ENCODE measurements at regions not wholly inside any gene's neighbourhood (a gene's known extent, or its start where the extent isn't known, plus 50 kb on each side); places are given as distances from the start of the nearest gene placed in this dataset.

GRCh38 chr4:185938654-185939053 lies 126.7 kb upstream of the SORBS2 start:
- H3K27me3 ChIP-seq (ENCODE audit: insufficient read depth, low read length) = no peaks in the 10 kb centered on the region; the same call in 1 of the 2 replicates
- no peak overlapping the region for H3K4me3 ChIP-seq (ENCODE audit: low read depth, low read length, poor library complexity, severe bottlenecking)
- H3K27ac ChIP-seq (ENCODE audit: low read depth, low read length, poor library complexity, severe bottlenecking) = no peak overlapping the region
- peaks cover 3% of the 10 kb centered on the region for H3K4me1 ChIP-seq (ENCODE audit: insufficient read depth, low read length, severe bottlenecking)
- TF ChIP-seq CTCF (IDR thresholded peaks at IDR 0.05; ENCODE audit: low read length) (no peak), EZH2 (IDR thresholded peaks at IDR 0.05; ENCODE audit: borderline replicate concordance, low read length) (no peak)
- no peak overlapping the region for H2AFZ ChIP-seq (ENCODE audit: low read length)
- no peaks in the 10 kb centered on the region for H3F3A ChIP-seq (ENCODE audit: insufficient read depth, low read length)
- no peaks in the 10 kb centered on the region for H3K9me3 ChIP-seq (ENCODE audit: low read length)
- no peak overlapping the region for H3K9ac ChIP-seq (ENCODE audit: low read length)
- no peak overlapping the region for H3K4me2 ChIP-seq (ENCODE audit: low read length)
- H4K20me1 ChIP-seq (ENCODE audit: insufficient read depth, low read length) = no peaks in the 10 kb centered on the region
- H3K9me2 ChIP-seq (ENCODE audit: low read depth, low read length) = no peaks in the 10 kb centered on the region
- H3K79me2 ChIP-seq (ENCODE audit: insufficient read depth, low read length) = no peaks in the 10 kb centered on the region
- no peaks in the 10 kb centered on the region for H3K36me3 ChIP-seq (ENCODE audit: insufficient read depth, low read length)

GRCh38 chr4:185941461-185941860 lies 127.5 kb upstream of the TLR3 start:
- Histone ChIP-seq H3K4me1 (ENCODE audit: insufficient read depth, low read length, severe bottlenecking) (peaks cover 3% of the 10 kb centered on the region), H3K36me3 (ENCODE audit: insufficient read depth, low read length) (no peaks in the 10 kb centered on the region; the same call in 1 of the 2 replicates), H4K20me1 (ENCODE audit: insufficient read depth, low read length) (no peaks in the 10 kb centered on the region), H3K9ac (ENCODE audit: low read length) (no peak overlapping the region), H3K27ac (ENCODE audit: low read depth, low read length, poor library complexity, severe bottlenecking) (no peak overlapping the region), H3K79me2 (ENCODE audit: insufficient read depth, low read length) (no peaks in the 10 kb centered on the region), H2AFZ (ENCODE audit: low read length) (no peak overlapping the region), H3K4me2 (ENCODE audit: low read length) (no peak overlapping the region), H3K4me3 (ENCODE audit: low read depth, low read length, poor library complexity, severe bottlenecking) (no peak overlapping the region), H3K9me3 (ENCODE audit: low read length) (no peaks in the 10 kb centered on the region), H3F3A (ENCODE audit: insufficient read depth, low read length) (no peaks in the 10 kb centered on the region), H3K9me2 (ENCODE audit: low read depth, low read length) (no peaks in the 10 kb centered on the region), H3K27me3 (ENCODE audit: insufficient read depth, low read length) (0 out of 2 replicates have a peak, but pooled peaks cover 3% of the 10 kb centered on the region)
- TF ChIP-seq EZH2 (IDR thresholded peaks at IDR 0.05; ENCODE audit: borderline replicate concordance, low read length) (no peak), CTCF (IDR thresholded peaks at IDR 0.05; ENCODE audit: low read length) (no peak)

GRCh38 chr4:185945252-185945651 lies 123.7 kb upstream of the TLR3 start:
- no peak overlapping the region for H3K4me2 ChIP-seq (ENCODE audit: low read length)
- H3K9me3 ChIP-seq (ENCODE audit: low read length) = no peaks in the 10 kb centered on the region
- H3K36me3 ChIP-seq (ENCODE audit: insufficient read depth, low read length) = no peaks in the 10 kb centered on the region; the same call in 1 of the 2 replicates
- H3K79me2 ChIP-seq (ENCODE audit: insufficient read depth, low read length) = no peaks in the 10 kb centered on the region
- H3K9me2 ChIP-seq (ENCODE audit: low read depth, low read length) = no peaks in the 10 kb centered on the region
- no peak overlapping the region for H2AFZ ChIP-seq (ENCODE audit: low read length)
- H3F3A ChIP-seq (ENCODE audit: insufficient read depth, low read length) = no peaks in the 10 kb centered on the region
- TF ChIP-seq CTCF (IDR thresholded peaks at IDR 0.05; ENCODE audit: low read length) (no peak), EZH2 (IDR thresholded peaks at IDR 0.05; ENCODE audit: borderline replicate concordance, low read length) (no peak)
- no peaks in the 10 kb centered on the region for H4K20me1 ChIP-seq (ENCODE audit: insufficient read depth, low read length)
- H3K4me1 ChIP-seq (ENCODE audit: insufficient read depth, low read length, severe bottlenecking) = no peaks in the 10 kb centered on the region
- no peak overlapping the region for H3K4me3 ChIP-seq (ENCODE audit: low read depth, low read length, poor library complexity, severe bottlenecking)
- 0 out of 2 replicates have a peak, but pooled peaks cover 3% of the 10 kb centered on the region for H3K27me3 ChIP-seq (ENCODE audit: insufficient read depth, low read length)
- no peak overlapping the region for H3K9ac ChIP-seq (ENCODE audit: low read length)
- H3K27ac ChIP-seq (ENCODE audit: low read depth, low read length, poor library complexity, severe bottlenecking) = no peak overlapping the region

Data from OCI-LY1 (cell line).